GM21717 (cell line): ENCODE measurements at regions not wholly inside any gene's neighbourhood (a gene's known extent, or its start where the extent isn't known, plus 50 kb on each side); places are given as distances from the start of the nearest gene placed in this dataset.
A peak's percentile ranks its signal among the peaks of the same experiment; 100 is the strongest.
"Not testable (repeated sequence)": the region's sequence is repeated elsewhere in the genome, so short reads cannot be mapped to it uniquely, and the experiment has no call there.

ENCODE experiments used
- ATAC-seq: cut with Tn5 transposase; IDR thresholded peaks from one replicate; pipeline ENCODE4 v1.9.1; 2021; ENCODE audit warnings: mild to moderate bottlenecking, moderate library complexity; ENCODE audit not compliant: unreplicated experiment

DNA sequence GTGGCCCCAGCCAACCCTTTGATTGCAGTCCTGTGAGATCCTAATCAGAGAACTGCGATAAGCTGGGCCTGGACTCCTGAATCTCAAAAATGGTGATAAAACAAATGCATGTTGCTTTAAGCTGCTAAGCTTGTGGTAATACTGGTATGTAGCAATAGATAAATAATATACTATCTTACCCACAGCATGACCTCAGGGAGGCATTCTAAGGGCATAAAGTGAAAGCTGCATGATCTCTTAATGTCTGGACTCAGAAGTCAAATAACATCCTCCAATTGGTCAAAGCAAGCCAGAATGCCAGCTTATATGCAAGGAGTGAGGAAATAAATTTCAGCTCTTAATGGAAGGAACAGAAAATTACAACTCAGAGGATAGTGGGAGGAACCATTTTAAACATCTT is 246.1 kb downstream of the FSIP2 start:
- no peak for ATAC-seq

DNA sequence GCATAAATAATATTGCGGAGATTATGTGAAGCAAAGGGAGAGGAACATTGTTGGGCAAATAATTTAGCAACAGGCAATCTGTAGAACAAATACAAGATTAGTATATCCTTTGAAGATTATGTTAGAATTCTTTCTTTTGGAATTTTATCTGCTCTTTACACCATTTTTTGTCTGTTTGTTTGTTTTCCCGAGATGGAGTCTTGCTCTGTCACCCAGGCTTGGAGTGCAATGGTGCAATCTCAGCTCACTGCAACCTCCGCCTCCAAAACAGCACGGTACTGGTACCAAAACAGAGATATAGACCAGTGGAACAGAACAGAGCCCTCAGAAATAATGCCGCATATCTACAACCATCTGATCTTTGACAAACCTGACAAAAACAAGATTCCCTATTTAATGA is 250.3 kb downstream of the FSIP2 start:
- not testable (repeated sequence) for ATAC-seq

DNA sequence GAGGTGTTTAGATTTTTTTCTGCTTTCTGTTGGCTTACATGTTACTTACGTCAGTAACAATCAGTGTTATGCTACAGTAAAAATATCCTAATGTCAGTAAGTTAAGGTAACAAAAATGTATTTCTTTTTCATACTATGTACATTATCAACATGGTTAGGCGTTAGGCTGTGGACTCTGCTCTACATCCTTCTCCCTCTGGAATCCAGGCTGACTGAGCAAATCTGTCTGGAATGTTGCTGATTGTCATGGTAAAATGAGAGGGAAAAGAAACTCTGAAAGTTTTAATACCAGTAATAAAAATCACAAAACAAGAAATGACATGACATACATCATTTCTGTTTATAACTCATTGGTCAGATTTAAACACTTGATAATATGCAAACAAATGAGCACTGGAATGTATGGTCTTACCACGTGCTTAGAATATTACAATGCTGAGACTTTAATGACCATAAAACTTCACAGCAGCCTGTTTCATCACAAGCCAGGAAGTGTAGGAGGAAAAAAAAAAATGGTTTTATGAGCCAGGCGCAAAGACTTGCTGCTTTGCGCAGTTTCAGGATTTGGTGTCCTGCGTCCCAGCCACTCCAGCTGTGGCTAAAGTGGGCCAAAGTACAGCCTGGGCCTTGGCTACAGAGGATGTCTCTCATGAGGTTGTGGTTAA is 252.4 kb downstream of the FSIP2 start:
- no peak for ATAC-seq

DNA sequence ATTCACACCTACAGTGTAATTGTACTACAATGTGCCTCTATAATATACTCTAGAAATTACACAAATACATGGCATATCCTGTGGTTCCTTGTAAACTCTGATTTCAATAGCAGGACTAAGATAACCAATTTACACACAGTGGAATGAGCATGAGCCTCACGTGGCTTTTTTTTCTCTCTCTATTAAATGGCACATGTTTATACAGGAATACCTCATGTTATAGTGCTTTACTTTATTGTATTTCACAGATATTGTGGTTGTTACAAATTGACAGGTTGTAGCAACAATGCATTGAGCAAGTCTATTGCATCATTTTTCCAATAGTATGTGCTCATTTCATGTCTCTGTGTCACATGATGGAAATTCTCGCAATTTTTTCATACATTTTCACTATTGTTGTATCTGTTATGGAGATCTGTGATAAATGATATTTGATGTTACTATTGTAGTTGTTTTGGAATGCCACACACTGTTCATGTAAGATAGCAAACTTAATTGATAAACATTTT is 260.0 kb downstream of the FSIP2 start:
- no peak for ATAC-seq

DNA sequence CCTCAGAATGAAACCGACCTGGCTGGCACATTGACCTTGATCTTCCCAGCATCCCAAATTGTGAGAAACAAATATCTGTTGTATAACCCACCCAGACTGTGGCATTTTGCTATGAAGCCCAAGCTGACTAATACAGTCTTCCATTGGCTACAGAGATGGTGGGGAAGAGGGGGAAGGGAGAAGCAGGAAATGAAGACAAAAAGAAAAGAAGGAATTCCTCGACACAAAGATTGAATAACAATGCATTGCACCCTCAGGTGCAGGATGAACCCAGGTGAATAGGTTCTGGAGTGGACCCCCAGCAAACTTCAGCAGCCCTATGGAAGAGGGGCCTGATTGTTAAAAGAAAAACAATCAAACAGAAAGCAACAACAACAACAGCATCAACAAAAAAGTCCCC is 270.7 kb downstream of the FSIP2 start:
- no peak for ATAC-seq

DNA sequence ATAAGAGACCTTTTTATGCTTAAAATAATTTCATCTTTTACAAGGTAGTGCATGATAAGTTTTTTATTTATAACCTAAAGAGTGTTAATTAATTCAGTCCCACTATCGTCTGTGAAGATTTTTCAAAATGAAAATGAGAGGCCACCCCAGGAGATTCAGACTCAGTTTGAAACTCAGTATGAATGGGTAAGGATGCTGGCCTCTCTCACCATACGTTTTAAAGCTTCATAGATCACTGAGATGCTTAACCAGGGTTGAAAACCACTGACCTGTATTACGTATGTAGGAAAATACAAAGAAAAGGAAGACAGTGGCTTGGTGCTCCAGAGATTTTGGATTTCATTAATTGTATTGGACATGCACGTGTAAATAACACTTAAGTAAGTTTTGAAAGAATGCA is 278.7 kb downstream of the FSIP2 start:
- ATAC-seq, result no peak

DNA sequence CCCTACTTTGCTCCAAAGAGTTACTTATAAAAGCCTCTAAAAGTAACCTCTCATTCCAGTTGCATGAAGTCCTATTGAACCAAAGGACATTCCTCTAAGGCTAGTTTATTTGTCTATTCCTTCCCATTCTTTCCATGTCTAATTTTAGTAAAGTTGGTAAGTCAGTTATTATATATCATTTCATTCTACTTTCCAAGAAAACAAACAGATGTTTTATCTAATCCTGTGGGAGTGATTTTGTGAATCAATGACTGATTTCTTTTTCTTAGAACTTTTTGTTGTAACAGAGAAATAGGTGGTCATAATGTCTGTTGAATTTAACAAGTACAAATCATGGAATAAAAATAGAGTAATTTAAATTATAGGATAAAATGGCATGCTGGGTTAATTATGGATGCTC is 286.3 kb downstream of the FSIP2 start:
- ATAC-seq, result no peak

DNA sequence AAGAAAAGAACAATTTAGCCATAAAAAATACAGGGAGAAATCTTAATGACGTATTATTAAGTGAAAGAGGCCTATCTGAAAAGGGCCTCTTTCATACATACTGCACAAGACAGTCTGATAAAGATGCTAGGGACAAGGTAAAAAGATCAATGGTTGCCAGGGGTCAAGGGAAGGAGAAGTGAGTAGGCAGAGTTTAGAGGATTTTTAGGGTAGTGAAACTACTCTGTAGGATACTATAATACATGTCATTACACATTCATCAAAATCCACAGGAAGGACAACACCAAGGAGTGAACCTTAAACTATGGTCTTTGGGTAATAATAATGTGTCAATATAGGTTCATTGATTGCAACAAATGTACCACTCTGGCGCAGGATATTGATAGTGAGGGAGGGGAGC is 289.3 kb downstream of the FSIP2 start:
- peak; percentile 69 for ATAC-seq

DNA sequence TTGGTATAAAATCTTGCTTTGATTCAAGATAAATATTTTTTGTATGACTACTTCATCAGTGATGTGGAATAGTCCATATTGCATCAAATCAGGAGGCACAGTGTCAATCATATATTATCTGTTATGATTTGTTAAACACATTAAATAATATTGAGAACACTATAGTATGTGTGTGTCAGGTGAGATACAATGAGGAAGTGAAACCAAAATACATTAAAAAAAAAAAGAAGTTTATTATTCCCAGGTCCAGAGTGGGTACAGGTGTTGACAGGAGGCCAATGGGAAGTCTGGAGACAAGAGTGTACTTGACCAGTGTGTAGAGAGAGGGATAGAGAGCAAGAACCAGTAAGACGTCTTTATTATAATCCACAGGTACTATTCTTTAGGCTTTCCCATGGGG is 292.6 kb downstream of the FSIP2 start:
- ATAC-seq, result no peak

DNA sequence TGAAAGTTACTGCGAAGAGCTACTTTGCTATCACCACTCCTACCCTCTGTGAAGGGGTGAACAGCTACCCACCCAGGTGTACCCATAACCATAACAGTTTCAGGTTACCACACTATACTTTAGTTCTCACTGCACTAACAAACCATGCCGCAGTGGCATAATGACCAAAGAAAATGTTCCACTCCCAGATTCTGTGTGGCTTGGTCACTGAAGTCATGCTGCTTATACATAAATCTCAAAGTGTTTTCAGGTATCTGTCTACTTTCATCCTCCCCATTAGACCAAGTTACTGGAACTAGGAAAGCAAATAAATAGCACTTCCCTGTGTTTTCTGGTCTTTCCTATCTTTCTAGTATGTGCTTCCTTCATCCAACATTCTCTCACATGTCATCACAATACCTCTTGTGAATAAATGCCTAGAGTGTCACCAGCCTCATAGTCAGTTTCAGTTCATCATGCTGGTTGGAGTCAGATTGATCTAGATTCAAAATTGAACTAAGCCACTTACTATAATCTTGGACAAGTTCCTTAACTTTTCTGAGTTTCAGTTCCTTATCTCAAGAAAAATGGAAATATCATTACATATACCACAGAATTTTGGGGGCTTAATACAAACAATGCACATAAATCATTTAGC is 293.6 kb downstream of the FSIP2 start:
- ATAC-seq, result no peak

DNA sequence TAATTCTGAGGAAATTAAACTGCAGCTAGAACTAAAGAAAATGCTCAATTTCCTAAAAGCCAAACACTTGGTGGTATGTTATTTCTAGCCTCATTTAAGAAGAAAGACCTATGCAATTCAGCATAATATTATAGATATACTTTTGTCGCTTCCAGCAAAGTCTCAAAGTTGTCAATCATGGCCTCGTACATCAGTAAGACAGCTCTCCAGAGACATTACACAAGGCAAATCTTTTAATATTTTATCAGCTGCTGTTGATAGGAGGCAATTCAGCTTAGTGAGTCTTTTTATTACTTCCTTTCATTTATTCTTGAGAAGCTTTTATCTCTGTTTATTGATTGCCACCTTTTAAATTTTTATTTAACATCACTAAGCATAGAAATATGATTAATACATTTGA is 294.3 kb downstream of the FSIP2 start:
- no peak for ATAC-seq

DNA sequence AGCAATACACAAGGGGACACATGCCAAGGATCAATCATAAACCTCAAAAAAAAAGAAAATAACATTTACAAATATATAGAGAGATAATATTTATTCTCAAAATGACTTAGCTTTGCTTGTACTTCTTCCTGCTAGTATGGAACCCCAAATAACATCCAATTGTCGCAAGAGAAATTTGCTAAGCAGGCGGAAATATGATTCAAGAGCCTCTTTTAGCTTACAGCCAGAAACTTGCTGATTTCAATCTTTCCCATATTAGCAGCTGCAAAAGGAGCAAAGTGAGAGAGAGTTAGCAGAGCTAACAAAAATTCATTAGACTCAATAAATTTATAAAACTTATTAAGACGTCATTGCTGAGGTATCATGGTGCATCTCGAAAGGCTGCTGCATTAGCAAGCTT is 294.9 kb downstream of the FSIP2 start:
- ATAC-seq, result no peak

DNA sequence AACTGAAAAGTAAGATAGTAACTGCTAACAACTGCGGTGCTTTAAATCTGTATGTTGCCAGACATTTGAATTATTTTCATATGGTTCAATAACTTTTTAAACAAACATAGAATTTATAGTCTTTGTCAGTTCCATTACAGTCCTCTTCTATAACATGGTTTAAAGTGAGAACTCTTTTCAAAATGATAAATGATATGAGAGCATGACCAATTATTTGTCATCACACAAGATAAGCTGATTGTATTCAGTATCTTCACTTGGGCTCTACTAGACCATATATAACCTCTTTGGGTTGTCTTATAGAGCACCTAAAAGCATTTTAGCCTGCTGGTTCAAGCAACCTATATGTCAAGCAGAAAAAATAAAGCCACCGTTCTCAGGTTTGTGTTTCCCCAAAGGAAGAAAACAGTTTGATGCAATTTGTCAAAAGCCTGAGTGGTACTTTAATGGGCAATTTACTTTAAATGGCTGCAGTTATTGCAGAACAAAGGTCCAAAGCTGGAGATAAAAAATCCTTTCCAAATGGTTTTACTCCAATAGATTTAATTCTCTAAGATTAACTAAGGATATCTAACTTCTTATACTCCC is 298.4 kb downstream of the FSIP2 start:
- ATAC-seq, result no peak

DNA sequence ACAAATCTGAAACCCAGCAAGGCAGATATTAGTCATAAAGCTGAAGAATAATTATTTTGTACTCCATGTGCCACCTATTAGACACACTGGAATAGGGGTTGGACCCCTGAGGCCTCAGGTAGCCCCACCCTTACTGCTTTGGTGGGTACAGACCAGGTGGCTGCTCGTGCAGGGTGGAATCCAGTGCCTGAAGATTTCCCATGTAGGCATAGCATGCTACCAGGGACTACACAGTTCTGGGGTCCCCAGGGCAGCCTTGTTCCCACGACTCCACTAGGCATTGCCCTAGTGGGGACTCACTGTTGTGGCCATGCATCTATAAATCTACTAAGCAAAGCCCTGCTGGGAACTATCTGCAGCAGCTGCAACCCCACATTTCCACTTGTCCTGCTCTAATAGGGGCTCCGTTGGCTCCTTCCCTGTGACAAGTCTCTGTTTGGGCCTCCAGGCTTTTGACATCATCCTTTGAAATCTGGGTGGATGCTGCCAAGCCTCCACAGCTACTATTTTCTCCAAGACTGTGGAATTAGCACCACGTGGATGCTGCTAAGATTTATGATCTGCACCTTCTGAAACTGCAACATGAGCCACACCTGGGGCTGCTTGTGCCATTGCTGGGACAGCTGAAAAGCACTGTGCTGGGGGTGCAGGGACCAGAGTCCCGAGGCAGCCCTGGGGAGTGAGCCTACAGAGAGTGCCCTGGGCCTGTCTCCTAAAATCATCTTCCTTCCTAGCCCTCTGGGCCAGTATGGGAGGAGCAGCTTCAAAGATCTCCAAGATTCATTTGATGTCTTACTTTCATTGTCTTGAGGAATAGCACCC is 303.8 kb downstream of the FSIP2 start:
- no peak for ATAC-seq

DNA sequence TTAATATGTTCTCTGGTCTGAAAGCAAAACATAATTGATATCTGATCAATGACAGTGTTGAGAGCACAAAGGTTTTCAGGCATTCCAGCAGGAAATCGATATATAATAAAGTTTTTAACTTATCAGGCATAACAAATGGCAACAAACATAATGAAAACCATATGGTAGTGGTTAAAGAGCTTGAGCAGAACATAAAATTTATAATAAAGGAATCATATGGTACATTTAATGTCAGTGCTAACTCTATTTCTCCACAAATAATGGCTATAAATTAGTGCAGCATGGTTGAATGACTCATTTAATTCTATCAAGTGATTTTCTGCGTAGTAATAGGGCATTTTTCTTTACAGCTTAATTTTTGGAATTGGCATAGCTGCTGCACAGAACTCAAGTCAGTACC is 306.2 kb downstream of the FSIP2 start:
- ATAC-seq, result no peak

DNA sequence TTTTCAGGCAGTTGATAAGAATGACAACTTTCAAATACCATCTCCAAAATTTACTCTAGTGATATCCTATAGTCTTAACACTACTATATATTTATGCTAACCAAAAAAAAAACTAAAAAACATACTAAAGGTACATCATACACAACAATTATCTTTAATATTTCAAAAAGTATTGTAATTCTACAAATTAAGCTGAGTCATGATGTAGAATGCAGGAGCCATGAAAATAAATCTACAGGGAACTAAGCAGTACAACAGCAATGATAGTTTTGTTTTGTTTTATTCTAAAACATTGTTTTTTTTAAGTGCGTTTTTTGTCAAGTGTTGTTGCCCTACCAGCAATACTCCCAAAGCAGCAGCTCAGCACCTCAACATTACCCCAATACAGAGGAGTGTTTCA is 314.3 kb downstream of the FSIP2 start:
- ATAC-seq, result no peak

DNA sequence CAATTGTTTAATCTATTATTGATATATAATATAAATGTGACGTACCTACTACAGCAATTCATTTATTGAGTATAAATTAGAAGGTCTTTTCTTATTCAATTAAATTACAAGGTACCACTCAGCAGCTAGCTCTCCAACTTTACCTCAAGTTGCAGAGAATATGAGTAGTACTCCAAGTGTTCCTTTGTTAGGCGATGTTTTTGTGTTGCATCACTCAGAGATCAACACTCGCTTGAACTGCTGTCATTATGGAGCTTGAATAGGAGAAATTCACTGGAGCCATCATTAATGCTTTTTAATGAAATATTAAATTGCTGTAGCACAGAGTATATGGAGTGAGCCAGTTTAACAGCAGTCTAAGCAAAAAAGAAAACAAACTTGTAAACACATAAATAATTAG is 320.0 kb downstream of the FSIP2 start:
- ATAC-seq, result no peak

DNA sequence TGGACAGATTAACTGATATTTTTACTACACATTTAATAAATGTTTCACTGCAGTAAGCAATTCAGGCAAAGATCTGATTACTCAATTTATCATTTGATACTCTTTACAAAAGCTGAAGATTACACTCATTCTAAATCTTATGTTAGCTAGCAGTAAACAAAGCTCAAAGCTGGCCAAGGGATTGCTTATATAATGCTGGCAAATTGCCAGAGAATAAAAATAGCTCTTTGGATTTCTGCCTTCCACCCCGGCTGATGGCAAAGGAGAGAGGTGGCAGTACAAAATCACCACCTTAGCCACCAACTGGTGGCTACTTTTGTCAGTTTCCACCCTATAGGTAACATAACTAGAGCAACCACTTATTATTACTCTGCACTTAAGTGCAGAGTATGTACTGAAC is 320.5 kb downstream of the FSIP2 start:
- no peak for ATAC-seq

DNA sequence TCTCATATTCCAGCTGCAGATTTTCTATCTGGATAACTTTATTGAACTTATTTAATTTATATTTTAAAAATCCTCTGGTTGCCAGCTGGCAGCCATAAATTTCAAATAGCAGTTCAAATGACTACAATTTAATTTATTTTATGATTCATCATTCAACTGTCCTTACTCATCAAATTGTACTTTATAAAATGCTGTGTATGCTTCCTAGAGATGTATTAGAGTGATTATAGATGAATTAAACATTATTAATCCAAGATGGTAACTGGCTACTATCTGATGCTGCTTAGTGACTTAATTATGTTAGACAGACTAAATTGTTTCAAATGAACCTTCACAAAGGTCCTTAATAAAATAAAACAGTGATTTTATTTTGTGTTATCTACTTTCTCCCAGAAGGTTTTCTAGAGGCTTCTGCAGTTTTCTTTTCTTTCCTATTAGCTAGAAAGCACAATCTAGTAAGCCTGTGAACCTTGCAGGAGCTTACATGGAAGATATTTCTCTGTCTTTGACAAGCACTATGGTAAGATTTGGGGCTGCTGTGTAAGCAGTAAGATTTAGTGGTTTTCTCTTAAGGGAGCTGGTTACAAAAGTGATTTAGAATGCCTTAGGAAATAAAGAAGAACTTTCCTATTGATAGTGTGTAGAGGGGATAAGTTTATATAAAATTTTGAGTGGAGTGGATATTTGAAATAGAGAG is 322.3 kb downstream of the FSIP2 start:
- no peak for ATAC-seq

DNA sequence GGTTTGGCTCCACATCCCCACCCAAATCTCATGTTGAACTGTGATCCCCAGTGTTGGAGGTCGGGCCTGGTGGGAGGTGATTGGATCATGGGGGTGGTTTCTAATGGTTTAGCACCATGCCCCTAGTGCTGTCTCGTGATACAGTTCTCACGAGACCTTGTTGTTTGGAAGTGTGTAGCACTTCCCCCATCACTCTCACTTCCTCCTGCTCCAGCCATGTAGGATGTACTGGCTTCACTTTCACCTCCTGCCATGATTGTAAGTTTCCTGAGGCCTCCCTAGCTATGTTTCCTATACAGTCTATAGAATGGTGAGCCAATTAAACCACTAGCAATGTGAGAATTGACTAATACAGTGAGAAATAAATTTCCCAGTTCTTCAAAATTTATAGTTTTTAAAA is 325.9 kb downstream of the FSIP2 start:
- no peak for ATAC-seq

DNA sequence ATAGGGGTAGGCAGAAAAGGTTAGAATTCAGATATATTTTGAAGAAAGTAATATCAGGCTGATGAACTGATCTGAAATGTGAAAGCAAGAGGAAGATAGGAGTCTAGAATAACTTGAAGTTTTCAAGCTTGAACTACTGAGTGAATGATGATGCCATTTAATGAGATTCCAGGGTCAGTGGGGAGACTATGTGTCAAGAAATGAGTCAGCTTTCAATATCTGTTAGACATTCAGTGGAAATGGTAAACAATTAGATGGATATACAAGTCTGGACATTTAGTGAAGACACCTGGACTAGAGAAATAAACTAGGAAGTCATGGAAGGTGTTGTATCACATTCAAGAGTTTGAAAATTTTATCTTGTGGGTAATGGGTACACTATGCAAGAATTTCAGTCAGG is 326.9 kb downstream of the FSIP2 start:
- ATAC-seq, result no peak
